HepG2 (cell line): ENCODE measurements at regions not wholly inside any gene's neighbourhood (a gene's known extent, or its start where the extent isn't known, plus 50 kb on each side); places are given as distances from the start of the nearest gene placed in this dataset.

Source experiments
- ATAC-seq: fragments of 200-7000 bp; cut with Tn5 transposase; 3 replicates; pipeline ENCODE4 v1.9.1; 2020; ENCODE audit warnings: mild to moderate bottlenecking, moderate library complexity
- BruUV-seq: library from RNA; stranded (reverse); fragments of 400-500 nt; replicated peaks from 2 replicates; lab custom pipeline; 2021; lab: Mats Ljungman, UMichigan
- CTCF ChIA-PET: fragments of 300-600 bp; formaldehyde crosslinking; extraction: SDS; loops from one replicate; lab custom pipeline; 2021; ENCODE audit warnings: low total read pairs, inconsistent platforms, low intra/inter-chr PET ratio; lab: Yijun Ruan, JAX
- POLR2A ChIA-PET: fragments of 350-600 bp; sonication (Branson Sonifier 250); formaldehyde crosslinking; loops from one replicate; lab custom pipeline; 2020; ENCODE audit warnings: antibody characterized with exemption, inconsistent platforms; lab: Yijun Ruan, JAX
- DNase-seq: peaks from one replicate; pipeline ENCODE4 v3.0.0-alpha.2; 2015; ENCODE audit warnings: low spot score
- FAIRE-seq: peaks from 3 replicates; lab custom pipeline; 2011; peaks lifted over from hg19 to GRCh38; lab: Jason Lieb, UNC
- H2AFZ ChIP-seq: one replicate; pipeline ENCODE4 v1.6.1; 2011; ENCODE audit warnings: low read length, inconsistent platforms
- H3K27ac ChIP-seq: fragments of 300-600 bp; 3 replicates; pipeline ENCODE4 v1.8.0; 2011; ENCODE audit warnings: mixed run types, mild to moderate bottlenecking, mixed read lengths, low read length, inconsistent platforms; ENCODE audit not compliant: insufficient read depth; ENCODE audit errors: extremely low read length
- H3K27me3 ChIP-seq, 2 experiments: fragments of 200-600 bp in 1 of 2; 2 replicates in 1 of 2; 3 replicates in 1 of 2; pipeline versions ENCODE4 v1.6.0 to v1.8.0; 2011; ENCODE audit warnings: low read length in 2 of 2, mild to moderate bottlenecking in 2 of 2, moderate library complexity in 2 of 2, inconsistent platforms in 1 of 2; ENCODE audit not compliant: insufficient read depth in 2 of 2, control insufficient read depth in 1 of 2
- H3K36me3 ChIP-seq, 2 experiments: fragments of 200-600 bp in 1 of 2; replicated peaks in 1 of 2; 2 replicates in 1 of 2; 3 replicates in 1 of 2; pipeline versions ENCODE4 v1.5.1 to v1.8.0; 2011; ENCODE audit warnings: low read length in 2 of 2, inconsistent platforms in 1 of 2; ENCODE audit not compliant: insufficient read depth in 2 of 2, control insufficient read depth in 1 of 2
- H3K4me1 ChIP-seq: 2 replicates; pipeline ENCODE4 v1.5.1; 2012; ENCODE audit warnings: low read length, inconsistent platforms; ENCODE audit not compliant: insufficient read depth
- H3K4me2 ChIP-seq: 2 replicates; pipeline ENCODE4 v1.6.0; 2011; ENCODE audit warnings: low read depth, low read length, inconsistent platforms
- H3K4me3 ChIP-seq, 3 experiments: fragments of 200-600 bp in 1 of 3; sonication (generic), shearing (Covaris generic) in 1 of 3; replicated peaks in 1 of 3; 2 replicates each; pipeline ENCODE4 v1.5.1; 2011 to 2016; ENCODE audit warnings: low read length in 3 of 3, inconsistent platforms in 2 of 3, low read depth in 2 of 3, mild to moderate bottlenecking in 2 of 3, control low read depth in 1 of 3, mixed read lengths in 1 of 3; ENCODE audit not compliant: insufficient read depth in 1 of 3
- H3K79me2 ChIP-seq: one replicate; pipeline ENCODE4 v1.6.1; 2011; ENCODE audit warnings: low read length, inconsistent platforms; ENCODE audit not compliant: insufficient read depth
- H3K9ac ChIP-seq: 2 replicates; pipeline ENCODE4 v1.6.0; 2011; ENCODE audit warnings: mild to moderate bottlenecking, low read depth, low read length, inconsistent platforms; ENCODE audit not compliant: insufficient read depth
- H3K9me3 ChIP-seq: 2 replicates; pipeline ENCODE4 v1.5.1; 2012; ENCODE audit warnings: mild to moderate bottlenecking, low read length
- H4K20me1 ChIP-seq: 2 replicates; pipeline ENCODE4 v1.6.0; 2011; ENCODE audit warnings: inconsistent platforms, mild to moderate bottlenecking, low read length, moderate library complexity; ENCODE audit not compliant: insufficient read depth
- HMGA1 ChIP-seq: sonication (generic); formaldehyde crosslinking; conservative IDR thresholded peaks from 2 replicates; pipeline ENCODE4 v1.4.0; 2020; ENCODE audit warnings: missing genetic modification reagents
- SRSF4 ChIP-seq: fragments of 200-400 bp; formaldehyde crosslinking; IDR thresholded peaks from one replicate; pipeline ENCODE4 v1.6.1; 2018; ENCODE audit warnings: mild to moderate bottlenecking, low read depth, low read length, moderate library complexity; ENCODE audit not compliant: poor library complexity, severe bottlenecking
- ZBTB38 ChIP-seq: sonication (generic); formaldehyde crosslinking; IDR thresholded peaks from 2 replicates; pipeline ENCODE4 v1.5.1; 2020; ENCODE audit warnings: mild to moderate bottlenecking, missing genetic modification reagents
- ZHX1 ChIP-seq: sonication (generic); formaldehyde crosslinking; IDR thresholded peaks from 2 replicates; pipeline ENCODE4 v1.8.1; 2022; ENCODE audit warnings: low read depth, mild to moderate bottlenecking, missing genetic modification reagents
- ZNF597 ChIP-seq: sonication (generic); formaldehyde crosslinking; IDR thresholded peaks from 2 replicates; pipeline ENCODE4 v1.5.0; 2020; ENCODE audit warnings: missing genetic modification reagents
- WGBS: methylation state at CpG from one replicate; pipeline ENCODE4 v1.1.6; 2017; ENCODE audit warnings: low lambda C conversion rate; 5-methylcytosine and 5-hydroxymethylcytosine counted together
- in situ Hi-C: cut with HindIII; loops from 2 replicates; pipeline ENCODE4 v1.10.0; 2017; ENCODE audit warnings: low pct_unique_long_range_greater_than_20kb; ENCODE audit not compliant: extremely low pct_ligation_motif_present
- intact Hi-C: fragments of 100-400 bp; cut with micrococcal nuclease; formaldehyde crosslinking; loops from one replicate; pipeline ENCODE4 v1.10.0; 2022; ENCODE audit not compliant: unreplicated experiment

GRCh38 chr2:74745766-74746165 lies 88.2 kb upstream of the HK2 start:
- Histone ChIP-seq H3K36me3 (no peaks in the 10 kb centered on the region), H3K27me3 (peaks cover 0 to 37% of the 10 kb centered on the region in 2 experiments; a peak in 4 of 5 replicates), H3K4me1 (peaks cover 64% of the 10 kb centered on the region), H3K9me3 (no peaks in the 10 kb centered on the region), H3K79me2 (no peaks in the 10 kb centered on the region), H3K27ac (no peak overlapping the region), H3K4me3 (no peak overlapping the region), H3K4me2 (no peak overlapping the region), H4K20me1 (no peaks in the 10 kb centered on the region), H2AFZ (no peak overlapping the region), H3K9ac (no peak overlapping the region)
- ChIA-PET CTCF (no interaction called here), POLR2A (no interaction called here)
- in situ Hi-C loops, result no loop called here
- no peak for DNase-seq
- FAIRE-seq, result no peak
- intact Hi-C loops, result no loop called here
- ATAC-seq, result no peak
- BruUV-seq, result no TSS peak
- TF ChIP-seq SRSF4 (no peak), HMGA1 (no peak), ZHX1 (no peak), ZNF597 (no peak), ZBTB38 (peak; percentile 27; the same call in 1 of the 2 replicates)
- 60% methylated on average over 8 of the region's 8 CpGs for WGBS
